ENCODE measurements at regions not wholly inside any gene's neighbourhood (a gene's known extent, or its start where the extent isn't known, plus 50 kb on each side); places are given as distances from the start of the nearest gene placed in this dataset.
A peak's percentile ranks its signal among the peaks of the same experiment; 100 is the strongest.

- no peak overlapping the region for H3K4me2 ChIP-seq
- no peaks in the 10 kb centered on the region for H4K20me1 ChIP-seq (replicated peaks; ENCODE audit: insufficient read depth)
- no peak for TF ChIP-seq CTCF (conservative IDR thresholded peaks at IDR 0.05; ENCODE audit: low read depth in 2 of 2)
- no peak for TF ChIP-seq NANOG (IDR thresholded peaks at IDR 0.05; ENCODE audit: borderline replicate concordance)
- no peak for TF ChIP-seq ETS1 (IDR thresholded peaks at IDR 0.05)
- no peaks in the 10 kb centered on the region for H3K27me3 ChIP-seq (ENCODE audit: insufficient read depth)
- no peak for ATAC-seq
- H3K27ac ChIP-seq (ENCODE audit: low read depth): no peak overlapping the region
- DNase-seq (ENCODE audit: low spot score): no peak
- H3K4me3 ChIP-seq: no peak overlapping the region
- peak overlapping the region; percentile 6; the same call in 1 of the 2 replicates for H2AFZ ChIP-seq
- peaks cover 7% of the 10 kb centered on the region; the same call in 1 of the 2 replicates for H3K4me1 ChIP-seq (ENCODE audit: insufficient read depth)
- Mint-ChIP-seq H3K27me3 (ENCODE audit: insufficient read depth, low read depth, poor library complexity) (peaks cover 1% of the 10 kb centered on the region), H3K36me3 (ENCODE audit: low read depth) (no peaks in the 10 kb centered on the region), H3K4me3 (no peak overlapping the region), H3K27ac (no peak overlapping the region), H3K4me1 (peaks cover 4% of the 10 kb centered on the region; the same call in 2 of the 3 replicates), H3K9me3 (no peaks in the 10 kb centered on the region)
- H3K36me3 ChIP-seq (ENCODE audit: insufficient read depth): no peaks in the 10 kb centered on the region
- H3K79me2 ChIP-seq (replicated peaks; ENCODE audit: insufficient read depth): no peaks in the 10 kb centered on the region
- no peaks in the 10 kb centered on the region for H3F3A ChIP-seq (replicated peaks; ENCODE audit: low read depth)
- no peaks in the 10 kb centered on the region for H3K9me2 ChIP-seq (ENCODE audit: insufficient read depth)
Measured at GRCh38 chr21:16841975-16842695, 670.7 kb upstream of the CXADR start.

- Histone ChIP-seq H3F3A (replicated peaks; ENCODE audit: low read depth) (no peaks in the 10 kb centered on the region), H3K4me1 (ENCODE audit: insufficient read depth) (peaks cover 7% of the 10 kb centered on the region; the same call in 1 of the 2 replicates), H3K27ac (ENCODE audit: low read depth) (no peak overlapping the region), H3K4me3 (no peak overlapping the region), H3K36me3 (ENCODE audit: insufficient read depth) (no peaks in the 10 kb centered on the region), H4K20me1 (replicated peaks; ENCODE audit: insufficient read depth) (no peaks in the 10 kb centered on the region), H3K79me2 (replicated peaks; ENCODE audit: insufficient read depth) (no peaks in the 10 kb centered on the region), H3K9me2 (ENCODE audit: insufficient read depth) (no peaks in the 10 kb centered on the region), H3K27me3 (ENCODE audit: insufficient read depth) (no peaks in the 10 kb centered on the region), H2AFZ (peak overlapping the region; percentile 6; the same call in 1 of the 2 replicates), H3K4me2 (no peak overlapping the region)
- H3K27me3 Mint-ChIP-seq (ENCODE audit: insufficient read depth, low read depth, poor library complexity): peaks cover 1% of the 10 kb centered on the region
- no peak for DNase-seq (ENCODE audit: low spot score)
- no peaks in the 10 kb centered on the region for H3K9me3 Mint-ChIP-seq
- H3K36me3 Mint-ChIP-seq (ENCODE audit: low read depth): no peaks in the 10 kb centered on the region
- H3K4me3 Mint-ChIP-seq: no peak overlapping the region
- peaks cover 1% of the 10 kb centered on the region; the same call in 2 of the 3 replicates for H3K4me1 Mint-ChIP-seq
- ATAC-seq: no peak
- no peak overlapping the region for H3K27ac Mint-ChIP-seq
- no peak for TF ChIP-seq ETS1 (IDR thresholded peaks at IDR 0.05)
- TF ChIP-seq JUNB (IDR thresholded peaks at IDR 0.05; ENCODE audit: unreplicated experiment): no peak
- no peak for TF ChIP-seq CTCF (conservative IDR thresholded peaks at IDR 0.05; ENCODE audit: low read depth in 2 of 2)
- TF ChIP-seq POLR2AphosphoS5 (IDR thresholded peaks at IDR 0.05; ENCODE audit: low read depth): no peak
- no peak for TF ChIP-seq STAT1 (IDR thresholded peaks at IDR 0.05; ENCODE audit: unreplicated experiment)
- TF ChIP-seq ZNF462 (CRISPR knock-in tag; IDR thresholded peaks at IDR 0.05): no peak
- TF ChIP-seq NANOG (IDR thresholded peaks at IDR 0.05; ENCODE audit: borderline replicate concordance): no peak
Measured at GRCh38 chr21:16842696-16843035, 670.2 kb upstream of the CXADR start.

Measured in GM23338 (cell line).